HG03520 (cell line): ENCODE measurements at regions not wholly inside any gene's neighbourhood (a gene's known extent, or its start where the extent isn't known, plus 50 kb on each side); places are given as distances from the start of the nearest gene placed in this dataset.

Experiments
- ATAC-seq: cut with Tn5 transposase; IDR thresholded peaks from one replicate; pipeline ENCODE4 v1.9.1; 2021; ENCODE audit warnings: mild to moderate bottlenecking, moderate library complexity; ENCODE audit not compliant: unreplicated experiment

DNA sequence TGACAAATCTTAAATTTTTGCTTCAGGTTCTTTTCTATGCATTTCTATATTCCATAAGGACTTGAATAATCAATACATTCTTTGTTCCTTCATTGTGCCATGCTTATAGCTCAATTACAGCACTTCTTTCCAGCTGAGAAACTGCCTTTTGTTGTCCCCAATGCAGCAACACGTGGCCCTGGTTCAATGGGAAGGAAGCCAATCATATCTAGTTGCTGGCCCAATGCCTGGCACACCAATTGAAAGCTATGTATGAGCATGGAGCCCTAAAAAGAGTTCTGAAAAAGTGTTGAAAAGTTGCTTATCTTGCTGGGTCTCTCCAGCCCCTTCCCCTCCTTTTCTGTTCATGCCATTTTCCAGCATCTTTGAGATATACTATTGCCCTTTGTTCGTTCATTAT, 448.0 kb upstream of the FAT3 start:
- no peak for ATAC-seq

DNA sequence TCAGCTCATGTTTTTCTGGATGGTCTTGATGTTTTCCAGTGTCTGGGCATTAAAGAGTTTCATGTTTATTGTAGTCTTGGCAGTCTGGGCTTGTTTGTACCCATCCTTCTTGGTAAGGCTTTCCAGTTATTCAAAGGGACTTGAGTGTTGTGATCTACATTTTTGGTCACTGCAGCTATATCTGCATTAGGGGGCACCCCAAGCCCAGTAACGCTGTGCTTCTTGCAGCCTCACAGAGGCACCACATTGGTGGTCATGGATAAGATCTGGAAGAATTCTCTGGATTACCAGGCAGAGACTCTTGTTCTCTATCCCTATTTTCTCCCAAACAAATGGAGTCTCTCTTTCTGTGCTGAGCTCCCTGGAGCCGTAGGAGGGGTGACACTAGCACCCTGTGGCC, 451.5 kb upstream of the FAT3 start:
- ATAC-seq, result no peak

DNA sequence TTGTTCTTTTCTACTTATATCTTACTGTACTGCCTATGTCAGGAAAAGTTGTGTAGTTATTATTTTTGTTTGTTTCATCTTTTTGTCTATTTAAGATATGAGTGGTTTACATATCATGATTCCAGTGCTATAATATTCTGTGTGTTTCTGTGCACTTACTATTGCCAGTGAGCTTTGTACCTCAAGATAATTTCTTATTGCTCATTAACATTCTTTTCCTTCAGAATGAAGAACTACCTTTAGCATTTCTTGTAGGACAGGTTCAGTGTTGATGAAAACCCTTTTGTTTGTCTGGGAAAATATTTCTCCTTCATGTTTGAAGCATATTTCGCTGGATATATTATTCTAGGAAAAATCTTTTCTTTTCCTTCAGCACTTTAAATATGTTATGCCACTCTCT, 452.7 kb upstream of the FAT3 start:
- ATAC-seq, result no peak

DNA sequence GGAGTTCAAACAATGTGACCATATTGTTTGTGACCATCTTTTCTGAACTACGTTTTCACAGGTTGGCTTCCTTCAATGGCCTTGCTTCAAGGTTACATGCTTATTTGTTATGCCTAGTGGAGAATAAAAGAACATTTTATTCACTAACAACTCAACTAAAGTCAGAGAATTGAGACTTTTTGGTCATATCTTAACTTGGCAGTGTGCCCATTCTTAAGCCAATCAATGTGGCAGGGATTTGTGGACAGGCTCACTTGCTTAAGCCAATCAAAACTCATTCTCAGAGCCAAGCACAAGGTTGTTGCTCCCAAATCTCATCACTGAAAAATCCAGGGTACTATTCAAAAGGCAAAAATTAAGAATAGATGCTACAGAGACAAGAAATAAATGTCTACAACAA, 455.8 kb upstream of the FAT3 start:
- no peak for ATAC-seq

DNA sequence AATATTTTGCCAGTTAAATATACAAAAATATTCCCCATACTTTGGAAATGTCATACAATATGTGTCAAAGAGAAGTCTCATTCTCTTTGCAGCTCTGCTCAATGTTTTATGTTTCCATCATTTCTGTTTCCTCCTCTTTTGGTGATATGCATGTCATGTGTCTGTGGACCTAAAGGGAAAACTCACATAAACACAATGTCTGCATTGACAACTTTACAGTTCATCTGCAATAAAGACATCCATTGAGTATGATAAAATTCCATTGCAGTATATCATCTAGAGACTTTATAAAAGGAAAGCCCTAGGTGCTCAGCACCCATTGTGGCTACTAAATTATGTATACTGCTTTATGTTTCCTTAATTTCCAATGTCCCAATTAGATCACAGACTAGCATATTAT, 461.3 kb upstream of the FAT3 start:
- no peak for ATAC-seq

DNA sequence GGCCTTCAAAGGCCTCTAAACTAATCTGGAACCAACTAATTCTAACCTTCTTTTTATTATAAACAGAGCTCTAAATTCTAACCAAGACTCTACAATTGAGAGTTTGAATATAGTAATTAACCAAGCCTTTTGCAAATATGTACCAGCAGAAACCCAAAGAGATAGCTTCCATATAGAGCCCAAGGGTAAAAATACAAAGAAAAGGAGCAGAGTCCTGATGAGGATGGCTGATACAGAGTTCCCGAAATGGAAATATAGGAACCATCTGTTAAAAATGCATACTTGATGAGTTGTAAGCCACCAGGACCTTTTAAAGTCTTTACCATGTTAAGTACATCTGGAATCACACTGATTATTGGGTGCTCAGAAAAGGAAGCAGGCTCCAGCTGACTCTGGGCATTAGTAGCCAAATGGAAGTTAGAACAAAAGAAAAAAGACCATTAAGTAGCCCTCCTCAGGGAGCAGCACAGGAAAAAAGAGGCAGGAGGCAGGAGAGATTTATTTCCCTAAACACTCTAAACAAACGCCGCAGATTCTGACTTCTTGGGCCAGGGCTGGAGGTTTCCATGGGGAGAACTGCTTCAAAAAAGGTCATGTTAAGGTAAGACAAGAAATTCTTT, 463.1 kb upstream of the FAT3 start:
- no peak for ATAC-seq

DNA sequence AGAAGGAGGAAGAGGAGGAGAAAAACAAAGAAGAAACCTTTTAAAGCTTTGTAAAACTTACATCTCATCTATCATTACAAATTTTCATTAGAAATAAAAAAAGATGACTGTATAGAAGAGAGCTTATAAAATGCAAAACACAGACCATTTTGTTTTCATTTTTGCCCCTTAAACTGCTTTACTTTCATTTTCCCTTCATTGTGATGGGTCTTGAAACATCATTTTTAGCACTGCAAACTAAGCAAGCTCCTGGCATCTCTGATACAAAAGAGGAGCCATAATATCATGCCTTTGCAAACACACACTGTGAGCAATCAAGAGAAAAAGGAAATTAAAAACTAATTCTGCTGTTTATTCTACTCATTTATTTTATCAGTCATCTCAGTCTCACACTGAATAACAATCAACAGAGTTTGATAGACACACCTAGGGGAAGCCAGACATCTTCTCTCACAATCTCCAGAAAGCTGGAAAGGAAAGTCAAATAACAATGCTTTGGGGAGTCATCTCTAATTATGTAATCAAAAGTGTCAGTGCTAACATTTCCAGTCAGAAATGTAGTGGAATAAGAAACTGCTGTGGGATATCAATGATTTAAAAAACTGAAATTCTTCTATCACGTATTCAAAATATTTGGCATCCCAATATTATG, 467.7 kb upstream of the FAT3 start:
- ATAC-seq, result no peak

DNA sequence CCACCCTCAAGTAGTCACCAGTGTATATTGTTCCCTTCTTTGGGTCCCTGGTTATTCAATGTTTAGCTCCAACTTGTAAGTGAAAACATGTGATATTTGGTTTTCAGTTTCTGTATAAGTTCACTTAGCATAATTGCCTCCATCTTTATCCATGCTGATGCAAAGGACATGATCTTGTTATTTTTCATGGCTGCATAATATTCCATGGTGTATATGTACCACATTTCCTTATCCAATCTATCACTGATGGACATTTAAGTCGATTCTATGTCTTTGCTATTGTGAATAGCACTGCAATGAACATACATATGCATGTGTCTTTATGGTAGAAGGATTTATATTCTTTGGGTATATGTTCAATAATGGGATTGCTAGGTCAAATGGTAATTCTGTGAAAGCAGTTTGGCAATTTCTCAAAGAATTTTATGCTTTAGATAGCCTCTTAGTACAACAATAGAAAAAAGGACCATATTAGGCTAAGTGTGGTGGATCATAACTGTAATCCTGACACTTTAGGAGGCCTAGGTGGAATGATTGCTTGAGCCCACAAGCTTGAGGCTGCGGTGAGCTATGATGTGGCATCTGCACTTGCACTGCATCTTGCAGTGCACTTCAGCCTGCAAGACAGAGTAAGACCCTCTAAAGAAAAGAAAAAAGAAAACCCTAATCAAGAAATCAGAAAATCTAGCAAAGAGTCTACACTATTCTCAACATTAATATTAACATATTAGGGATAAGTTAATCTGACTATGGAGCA, 468.5 kb upstream of the FAT3 start:
- no peak for ATAC-seq

DNA sequence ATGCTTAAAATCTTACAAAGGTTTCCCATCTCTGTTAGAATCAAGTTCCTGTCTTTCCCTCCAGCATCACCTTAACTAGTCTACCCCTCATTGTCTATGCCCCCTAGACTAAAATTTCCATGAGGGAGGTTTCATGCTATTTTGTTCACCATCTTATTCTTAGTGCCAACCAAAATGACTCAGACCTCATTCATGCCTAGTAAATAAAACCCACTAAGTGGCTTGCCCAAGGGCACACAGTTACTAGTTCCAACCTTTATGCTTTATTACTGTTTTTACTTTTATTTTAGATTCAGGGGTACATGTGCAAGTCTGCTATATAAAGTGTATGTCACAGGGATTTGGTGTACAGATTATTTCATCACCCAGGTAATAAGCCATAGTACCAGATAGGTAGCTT, 469.1 kb upstream of the FAT3 start:
- ATAC-seq, result no peak

DNA sequence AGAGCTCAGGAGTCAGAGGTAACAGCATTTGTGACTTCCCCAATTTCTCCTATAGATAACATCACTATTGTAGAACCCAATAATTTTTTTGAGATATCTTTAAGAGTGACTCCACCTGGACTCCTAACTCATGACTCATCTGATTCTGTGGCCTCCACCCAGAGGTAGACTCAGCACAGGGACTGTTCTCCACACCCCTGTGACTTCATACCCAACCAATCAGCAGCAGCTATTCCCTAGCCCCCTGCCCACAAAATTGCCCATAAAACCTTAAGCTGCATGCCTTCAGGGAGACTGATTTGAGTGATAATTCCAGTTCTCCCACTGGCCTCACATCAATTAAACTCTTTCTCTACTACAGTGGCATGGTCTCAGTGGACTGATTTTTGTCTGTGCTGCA, 475.4 kb upstream of the FAT3 start:
- ATAC-seq, result no peak

DNA sequence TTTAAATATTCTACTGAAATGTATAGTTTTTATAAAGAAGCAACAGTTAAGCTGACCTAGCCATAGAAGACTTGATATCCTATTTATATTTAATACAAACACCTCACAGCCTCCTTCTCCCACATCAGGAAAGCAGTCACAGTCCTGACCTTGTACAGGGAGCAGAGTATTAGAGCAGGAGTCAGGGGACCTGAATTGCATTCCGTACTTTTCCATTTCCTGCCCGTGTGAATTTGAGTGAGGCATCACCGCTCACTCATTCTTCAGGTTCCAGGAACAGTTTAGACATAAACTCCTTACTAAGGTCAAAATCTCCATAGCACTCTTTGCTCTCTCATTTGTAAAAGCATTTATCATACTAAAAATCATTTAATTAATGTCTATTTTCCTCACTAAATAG, 482.5 kb upstream of the FAT3 start:
- no peak for ATAC-seq

DNA sequence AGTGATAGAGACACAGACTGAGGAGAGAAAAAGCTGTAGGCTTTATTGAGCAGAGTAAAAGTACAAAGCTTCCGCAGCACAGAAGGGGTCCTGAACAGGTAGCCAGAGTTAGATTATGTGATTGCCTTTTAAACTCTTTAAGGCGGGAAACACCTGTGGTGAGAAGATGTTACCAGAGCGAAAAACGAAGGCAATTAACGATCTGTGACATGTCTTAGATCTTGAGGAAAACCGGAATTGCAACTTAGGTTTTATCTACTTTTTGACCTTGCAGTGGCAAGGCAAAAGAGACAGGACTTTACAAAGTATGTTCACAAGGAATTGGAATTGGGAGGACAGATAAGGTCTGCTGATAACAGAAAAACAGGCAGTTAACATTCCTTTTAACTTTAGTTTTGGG, 493.6 kb upstream of the FAT3 start:
- ATAC-seq, result no peak

DNA sequence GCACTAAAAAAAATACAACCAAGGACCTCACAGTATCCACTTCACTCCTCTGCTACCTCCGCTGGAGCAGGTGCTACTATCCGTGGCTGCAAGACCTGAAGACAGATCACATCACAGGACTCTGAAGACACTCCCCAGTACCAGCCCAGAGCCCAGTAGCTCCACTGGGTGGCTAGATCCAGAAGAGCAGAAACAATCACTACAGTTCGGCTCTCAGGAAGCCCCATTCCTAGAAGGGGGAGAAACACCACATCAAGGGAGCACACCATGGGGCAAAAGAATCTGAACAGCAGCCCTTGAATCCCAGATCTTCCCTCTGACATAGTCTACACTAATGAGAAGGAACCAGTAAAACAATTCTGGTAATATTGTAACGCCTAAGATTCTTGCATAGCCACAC, 494.0 kb upstream of the FAT3 start:
- ATAC-seq, result no peak

DNA sequence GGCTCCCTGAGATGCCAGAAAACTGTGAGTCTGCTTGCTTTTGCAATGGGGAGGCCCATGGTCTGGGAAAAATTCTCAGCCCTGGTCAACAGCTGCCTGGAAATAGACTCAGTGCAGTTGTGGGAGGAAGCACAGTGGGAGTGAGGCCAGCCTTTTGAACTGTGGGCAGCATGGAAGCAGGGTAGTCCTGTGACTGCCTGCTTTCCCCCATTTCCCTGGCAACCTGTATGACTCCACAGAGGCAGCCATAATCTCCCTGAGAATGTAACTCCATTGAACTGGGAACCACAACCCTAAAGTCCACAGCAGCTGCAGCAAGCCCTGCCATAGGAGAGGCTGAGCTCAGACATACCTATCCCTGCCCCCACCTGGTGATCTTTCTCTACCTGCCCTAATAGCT, 494.6 kb upstream of the FAT3 start:
- ATAC-seq, result no peak

DNA sequence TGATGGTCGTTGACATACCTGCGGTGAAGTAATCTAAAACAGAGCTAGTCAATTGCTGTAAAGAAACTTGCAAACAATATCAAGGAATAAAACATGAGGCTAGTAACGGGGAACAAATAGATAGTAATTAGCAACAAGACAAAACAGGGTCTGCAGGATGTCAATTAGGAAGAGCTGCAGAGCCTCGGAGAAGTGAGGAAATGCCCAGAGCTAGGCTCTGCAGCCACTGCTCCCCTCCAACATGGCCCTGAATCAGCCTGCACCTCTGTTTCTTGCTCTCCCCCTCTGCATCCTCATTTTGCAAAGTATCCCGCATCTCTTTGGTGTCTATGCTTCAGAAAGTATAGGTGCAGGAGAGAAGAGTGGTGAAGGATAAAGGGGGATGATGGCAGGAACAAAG, 507.4 kb upstream of the FAT3 start:
- no peak for ATAC-seq

DNA sequence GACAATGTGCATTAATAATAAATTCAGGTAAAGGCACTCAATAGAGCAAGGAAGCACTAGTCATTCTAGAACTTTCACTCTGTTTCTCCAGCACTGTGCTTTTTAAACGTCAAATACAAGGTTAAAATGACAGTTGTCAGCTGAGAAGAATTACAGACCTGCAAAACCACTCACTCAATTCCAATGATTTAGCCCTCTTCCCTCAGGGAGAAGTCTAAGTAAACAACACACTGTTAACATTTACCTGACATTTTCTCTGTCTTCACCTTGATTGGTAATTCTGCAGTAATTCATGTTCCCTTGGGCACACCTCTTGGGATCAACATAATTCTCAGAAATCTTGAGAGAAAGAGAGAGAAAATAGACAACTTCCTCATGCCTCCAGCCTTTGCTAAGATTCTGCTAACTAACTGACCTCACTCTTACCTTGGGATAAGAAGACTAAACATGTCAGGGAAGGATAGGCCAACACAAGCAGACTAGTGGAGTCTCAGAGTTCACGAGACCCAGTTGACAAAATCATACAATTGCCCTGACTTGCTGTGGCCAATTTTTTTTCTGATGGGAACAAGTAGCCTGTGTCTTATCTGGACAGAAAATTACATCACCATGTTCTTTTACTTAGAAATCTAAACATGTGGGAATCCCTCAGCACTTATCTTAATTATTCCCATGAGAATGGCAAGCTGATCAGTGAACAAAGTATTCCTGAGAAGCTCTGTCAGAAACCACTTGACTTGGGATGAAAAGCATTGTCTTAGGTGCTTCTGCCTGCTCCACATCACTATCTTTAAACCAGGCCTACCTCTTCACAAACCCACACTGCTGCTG, 516.8 kb upstream of the FAT3 start:
- no peak for ATAC-seq

DNA sequence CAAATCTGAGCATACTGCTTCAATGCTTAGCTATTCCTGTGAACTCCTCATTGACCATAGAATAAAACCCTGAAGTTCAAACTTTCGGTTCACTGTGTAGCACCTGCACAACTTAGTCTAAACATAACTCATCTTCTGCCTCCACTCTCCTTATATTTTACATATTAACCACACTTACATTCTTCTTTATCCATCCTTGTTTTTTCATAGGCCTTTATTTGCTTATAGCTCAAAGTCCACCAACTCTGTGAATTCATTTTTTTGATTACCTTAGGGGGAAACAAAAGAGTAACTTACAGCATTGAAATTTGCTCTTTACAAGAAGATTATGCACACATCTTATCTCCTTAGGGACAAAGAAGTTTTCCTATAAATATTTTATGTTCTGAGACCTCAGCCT, 521.6 kb upstream of the FAT3 start:
- ATAC-seq, result no peak

DNA sequence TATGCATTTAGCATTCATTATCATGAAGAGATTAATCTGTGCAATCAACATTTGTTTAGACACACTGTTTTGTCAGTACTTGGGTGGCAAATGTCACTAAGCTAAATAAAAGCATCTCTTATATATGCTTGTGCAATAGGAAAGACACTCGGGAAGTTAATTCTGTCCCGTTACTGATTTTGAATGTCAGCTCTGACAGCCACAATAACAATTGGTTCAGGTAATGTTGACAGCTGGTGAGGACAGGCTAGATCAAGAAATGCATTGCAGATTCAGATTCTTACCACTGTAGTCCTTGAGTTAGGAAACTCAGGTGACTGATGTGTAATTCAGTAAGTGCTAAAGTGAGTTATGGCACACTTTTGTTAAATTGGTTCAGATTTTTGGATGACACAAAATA, 523.8 kb upstream of the FAT3 start:
- ATAC-seq, result no peak

DNA sequence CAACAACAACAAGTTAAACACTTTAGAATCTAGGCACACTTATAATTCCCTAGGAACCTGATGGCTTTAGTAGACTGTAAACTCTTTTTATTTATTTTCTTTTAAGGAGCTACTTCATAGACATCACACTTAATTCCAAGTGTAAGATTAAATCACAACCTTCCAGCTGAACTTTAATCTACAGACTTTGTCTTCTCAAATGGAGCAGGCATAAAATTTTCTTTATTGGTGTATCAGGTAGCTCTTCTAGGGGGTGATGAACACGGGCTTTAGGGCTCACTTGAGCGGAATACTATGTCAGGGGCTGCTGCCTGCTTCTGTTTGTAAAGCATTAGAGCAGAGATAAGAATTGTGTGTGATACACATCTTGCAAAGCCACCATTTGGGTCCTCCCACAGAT, 525.8 kb upstream of the FAT3 start:
- ATAC-seq, result no peak

DNA sequence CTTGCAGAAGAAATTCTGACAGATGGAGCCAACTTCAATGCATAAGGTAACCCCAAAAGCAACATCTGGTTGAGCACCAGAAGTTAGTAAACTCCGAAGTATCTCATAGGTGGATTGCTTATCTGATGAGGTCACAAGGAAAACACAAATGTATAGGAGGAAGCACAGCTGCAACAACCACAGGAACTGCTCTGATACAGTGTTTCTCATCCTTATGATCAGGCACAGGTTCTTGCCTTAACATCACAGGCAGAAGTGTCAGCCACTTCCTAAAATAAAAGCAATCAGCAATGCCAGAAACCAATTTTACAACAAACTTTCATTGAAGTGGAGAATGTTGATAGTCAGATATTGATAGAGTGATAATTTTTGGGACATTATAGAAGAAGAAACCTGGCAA, 530.3 kb upstream of the FAT3 start:
- ATAC-seq, result no peak

DNA sequence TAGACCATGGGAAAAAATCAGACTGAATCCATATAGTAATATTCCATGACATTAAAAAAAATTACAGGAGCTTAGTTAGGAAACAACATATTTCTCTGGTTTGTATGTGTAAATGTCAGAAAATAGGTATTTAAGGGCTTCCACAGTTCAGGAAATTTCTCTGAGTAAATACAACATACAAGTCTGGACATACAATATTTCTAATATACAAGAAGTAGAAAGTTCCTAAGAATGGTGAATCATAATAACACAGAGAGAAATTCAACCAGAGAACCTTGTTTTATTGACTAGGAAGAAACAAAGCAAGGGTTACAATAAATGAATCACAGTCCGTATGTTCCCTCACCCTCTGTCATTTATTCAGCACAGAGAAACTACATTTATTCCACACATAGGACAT, 532.7 kb upstream of the FAT3 start:
- no peak for ATAC-seq

DNA sequence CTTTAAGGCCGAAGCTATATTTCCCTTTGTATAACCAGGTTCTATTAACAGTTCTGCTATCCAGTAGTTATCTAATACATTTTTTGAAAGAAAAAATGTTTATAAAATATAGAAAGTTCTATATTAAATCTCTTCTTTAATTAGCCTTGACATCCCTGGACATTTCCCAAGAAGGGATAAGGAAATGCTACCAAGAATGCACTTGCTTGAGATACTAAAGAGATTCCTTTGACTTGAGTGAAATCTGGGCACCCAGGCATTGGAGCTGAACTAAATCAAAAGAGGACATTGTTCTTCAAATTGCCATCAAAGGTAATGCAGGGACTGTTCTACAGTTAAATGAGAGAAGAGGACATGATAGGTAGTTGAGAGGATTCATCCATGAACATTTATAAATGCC, 535.9 kb upstream of the FAT3 start:
- ATAC-seq, result no peak
